ENCODE measurements at regions not wholly inside any gene's neighbourhood (a gene's known extent, or its start where the extent isn't known, plus 50 kb on each side); places are given as distances from the start of the nearest gene placed in this dataset.

- TF ChIP-seq FOXM1 (IDR thresholded peaks at IDR 0.05; ENCODE audit: low read depth, low read length) (no peak), CTCF (IDR thresholded peaks at IDR 0.05 in 2 of 3, conservative IDR thresholded peaks at IDR 0.05 in 1 of 3; ENCODE audit: control insufficient read depth in 2 of 3, extremely low read depth in 1 of 3, insufficient read depth in 1 of 3, low read depth in 3 of 3, low read length in 3 of 3) (no peak), CREM (IDR thresholded peaks at IDR 0.05; ENCODE audit: low read depth) (no peak), POLR2A (IDR thresholded peaks at IDR 0.05; ENCODE audit: low read depth, low read length) (no peak), RELA (IDR thresholded peaks at IDR 0.05; ENCODE audit: borderline replicate concordance, partially characterized antibody) (no peak), POLR2AphosphoS5 (IDR thresholded peaks at IDR 0.05; ENCODE audit: low read length) (no peak), TBL1XR1 (IDR thresholded peaks at IDR 0.05; ENCODE audit: low read depth, low read length) (no peak), BHLHE40 (IDR thresholded peaks at IDR 0.05; ENCODE audit: borderline replicate concordance in 1 of 2, low read depth in 2 of 2, low read length in 1 of 2) (no peak), KAT2A (conservative IDR thresholded peaks at IDR 0.05; ENCODE audit: control insufficient read depth, low read depth, low read length) (no peak)
Measured at GRCh38 chr2:41241325-41242000, 789.6 kb upstream of the SLC8A1 start.

Data from GM12878 (cell line).